CD14-positive monocyte (primary cell): ENCODE measurements at regions not wholly inside any gene's neighbourhood (a gene's known extent, or its start where the extent isn't known, plus 50 kb on each side); places are given as distances from the start of the nearest gene placed in this dataset.
A peak's percentile ranks its signal among the peaks of the same experiment; 100 is the strongest.

ENCODE experiments used
- DNase-seq, 3 donors: peaks; one replicate each; pipeline ENCODE4 v3.0.0-alpha.2; 2011 to 2022
- H2AFZ ChIP-seq: 2 replicates; pipeline ENCODE4 v1.6.0; 2012; ENCODE audit warnings: mild to moderate bottlenecking, low read depth, low read length, inconsistent platforms; ENCODE audit not compliant: insufficient read depth, poor library complexity, severe bottlenecking
- H3K27ac ChIP-seq, 2 donors: 1 replicate in 1 of 2; 2 replicates in 1 of 2; pipeline ENCODE4 v1.5.1; 2012 to 2013; ENCODE audit warnings: low read length in 2 of 2, control low read depth in 1 of 2, inconsistent platforms in 1 of 2, low read depth in 1 of 2, mild to moderate bottlenecking in 1 of 2
- H3K27me3 ChIP-seq, 2 donors: one replicate each; pipeline versions ENCODE4 v1.6.0 to v1.6.1; 2011 to 2013; ENCODE audit warnings: low read length in 2 of 2; ENCODE audit not compliant: control insufficient read depth in 2 of 2, insufficient read depth in 2 of 2
- H3K36me3 ChIP-seq, 2 donors: replicated peaks in 1 of 2; 1 replicate in 1 of 2; 2 replicates in 1 of 2; pipeline versions ENCODE4 v1.5.1 to v1.6.1; 2012 to 2013; ENCODE audit warnings: low read length in 2 of 2, control low read depth in 1 of 2, inconsistent platforms in 1 of 2, mild to moderate bottlenecking in 1 of 2; ENCODE audit not compliant: insufficient read depth in 2 of 2, control insufficient read depth in 1 of 2
- H3K4me1 ChIP-seq, 2 donors: 1 replicate in 1 of 2; 2 replicates in 1 of 2; pipeline versions ENCODE4 v1.5.1 to v1.6.1; 2012 to 2013; ENCODE audit warnings: low read length in 2 of 2, control low read depth in 1 of 2, inconsistent platforms in 1 of 2, mild to moderate bottlenecking in 1 of 2, moderate library complexity in 1 of 2; ENCODE audit not compliant: insufficient read depth in 2 of 2, control insufficient read depth in 1 of 2
- H3K4me2 ChIP-seq: replicated peaks from 2 replicates; pipeline ENCODE3; 2012; ENCODE audit warnings: low read length, moderate library complexity, mild to moderate bottlenecking; ENCODE audit not compliant: poor library complexity, severe bottlenecking; ENCODE audit errors: extremely low read depth
- H3K4me3 ChIP-seq, 3 experiments: fragments of 200-600 bp in 1 of 3; sonication (generic) in 1 of 3; replicated peaks in 1 of 3; 1 replicate in 2 of 3; 2 replicates in 1 of 3; pipeline ENCODE4 v1.5.1; 2011 to 2013; ENCODE audit warnings: low read length in 3 of 3, mild to moderate bottlenecking in 3 of 3, control low read depth in 2 of 3, low read depth in 2 of 3, inconsistent platforms in 1 of 3, moderate library complexity in 1 of 3
- H3K79me2 ChIP-seq: 2 replicates; pipeline ENCODE4 v1.6.0; 2012; ENCODE audit warnings: mild to moderate bottlenecking, control low read depth, inconsistent platforms, low read length, moderate library complexity; ENCODE audit not compliant: insufficient read depth
- H3K9ac ChIP-seq: 2 replicates; pipeline ENCODE4 v1.6.0; 2017; ENCODE audit warnings: low read length, mild to moderate bottlenecking; ENCODE audit not compliant: insufficient read depth, poor library complexity, severe bottlenecking
- H3K9me3 ChIP-seq, 2 donors: replicated peaks in 1 of 2; 1 replicate in 1 of 2; 2 replicates in 1 of 2; pipeline versions ENCODE4 v1.5.1 to v1.6.1; 2012 to 2013; ENCODE audit warnings: low read length in 2 of 2, control low read depth in 1 of 2; ENCODE audit not compliant: control insufficient read depth in 1 of 2, insufficient read depth in 1 of 2
- H4K20me1 ChIP-seq: 2 replicates; pipeline ENCODE4 v1.6.0; 2012; ENCODE audit warnings: mild to moderate bottlenecking, low read length, control low read depth, moderate library complexity; ENCODE audit not compliant: insufficient read depth
- H3K27ac Mint-ChIP-seq, 7 donors: one replicate each; pipeline ENCODE4 v1.8.0; 2020; ENCODE audit warnings: mild to moderate bottlenecking in 7 of 7, mixed read lengths in 7 of 7, moderate library complexity in 6 of 7, inconsistent platforms in 2 of 7
- H3K27me3 Mint-ChIP-seq, 3 donors: one replicate each; pipeline ENCODE4 v1.8.0; 2021 to 2022; ENCODE audit warnings: low read depth in 3 of 3, mild to moderate bottlenecking in 3 of 3, mixed read lengths in 3 of 3, moderate library complexity in 3 of 3, inconsistent platforms in 1 of 3
- H3K36me3 Mint-ChIP-seq, 2 donors: one replicate each; pipeline ENCODE4 v1.8.0; 2020; ENCODE audit warnings: mixed read lengths in 2 of 2, inconsistent platforms in 1 of 2, mild to moderate bottlenecking in 1 of 2
- H3K4me1 Mint-ChIP-seq: one replicate; pipeline ENCODE4 v1.8.0; 2020; ENCODE audit warnings: mild to moderate bottlenecking, mixed read lengths
- H3K4me3 Mint-ChIP-seq, 2 donors: one replicate each; pipeline ENCODE4 v1.8.0; 2020; ENCODE audit warnings: mild to moderate bottlenecking in 2 of 2, mixed read lengths in 2 of 2, moderate library complexity in 1 of 2
- H3K9me3 Mint-ChIP-seq, 7 donors: one replicate each; pipeline ENCODE4 v1.8.0; 2020 to 2022; ENCODE audit warnings: mixed read lengths in 7 of 7, mild to moderate bottlenecking in 6 of 7, moderate library complexity in 6 of 7, inconsistent platforms in 2 of 7
- WGBS: methylation state at CpG from one replicate; pipeline ENCODE4 v1.1.5; 2013; ENCODE audit warnings: missing lambda C conversion rate; ENCODE audit not compliant: insufficient coverage; 5-methylcytosine and 5-hydroxymethylcytosine counted together
- intact Hi-C, 2 donors: fragments of 100-400 bp; cut with micrococcal nuclease; formaldehyde crosslinking; loops; one replicate each; pipeline versions ENCODE4 v1.15.0 to v1.15.1; 2023
- TF ChIP-seq, protein P1 (sequence below): fragments of 200-600 bp; IDR thresholded peaks from one replicate; pipeline ENCODE4 v1.8.0; 2022; ENCODE audit warnings: antibody characterized with exemption, mild to moderate bottlenecking

DNA sequence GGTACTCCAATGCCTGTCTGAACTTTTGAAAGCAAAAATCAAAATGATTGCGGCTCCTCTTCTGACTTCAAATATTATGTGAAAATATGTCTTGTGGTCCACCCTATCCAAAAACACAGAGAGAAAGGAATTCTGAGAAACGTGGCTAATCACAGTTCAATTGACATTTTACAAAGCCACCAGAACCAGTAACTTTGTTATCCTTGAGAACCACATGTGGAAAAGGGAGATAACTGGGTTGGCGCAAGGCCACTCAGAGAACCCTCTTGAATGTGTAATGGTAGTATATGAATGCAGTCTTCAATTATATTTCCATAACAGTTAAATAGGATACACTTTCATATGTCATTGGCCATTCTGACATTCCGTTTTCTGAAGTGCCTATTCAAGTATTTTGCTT is 1030.0 kb upstream of the TMPRSS15 start:
- no peak for DNase-seq
- no peak overlapping the region for H3K27ac ChIP-seq
- no peaks in the 10 kb centered on the region for H3K36me3 ChIP-seq
- H4K20me1 ChIP-seq, result no peaks in the 10 kb centered on the region
- H3K4me3 ChIP-seq, result no peak overlapping the region
- Mint-ChIP-seq H3K4me1 (no peaks in the 10 kb centered on the region), H3K27ac (no peak overlapping the region), H3K9me3 (peaks cover 0 to 9% (median 5%) of the 10 kb centered on the region in 7 donors), H3K36me3 (no peaks in the 10 kb centered on the region), H3K4me3 (no peak overlapping the region), H3K27me3 (no peaks in the 10 kb centered on the region)
- TF ChIP-seq, protein P1, sequence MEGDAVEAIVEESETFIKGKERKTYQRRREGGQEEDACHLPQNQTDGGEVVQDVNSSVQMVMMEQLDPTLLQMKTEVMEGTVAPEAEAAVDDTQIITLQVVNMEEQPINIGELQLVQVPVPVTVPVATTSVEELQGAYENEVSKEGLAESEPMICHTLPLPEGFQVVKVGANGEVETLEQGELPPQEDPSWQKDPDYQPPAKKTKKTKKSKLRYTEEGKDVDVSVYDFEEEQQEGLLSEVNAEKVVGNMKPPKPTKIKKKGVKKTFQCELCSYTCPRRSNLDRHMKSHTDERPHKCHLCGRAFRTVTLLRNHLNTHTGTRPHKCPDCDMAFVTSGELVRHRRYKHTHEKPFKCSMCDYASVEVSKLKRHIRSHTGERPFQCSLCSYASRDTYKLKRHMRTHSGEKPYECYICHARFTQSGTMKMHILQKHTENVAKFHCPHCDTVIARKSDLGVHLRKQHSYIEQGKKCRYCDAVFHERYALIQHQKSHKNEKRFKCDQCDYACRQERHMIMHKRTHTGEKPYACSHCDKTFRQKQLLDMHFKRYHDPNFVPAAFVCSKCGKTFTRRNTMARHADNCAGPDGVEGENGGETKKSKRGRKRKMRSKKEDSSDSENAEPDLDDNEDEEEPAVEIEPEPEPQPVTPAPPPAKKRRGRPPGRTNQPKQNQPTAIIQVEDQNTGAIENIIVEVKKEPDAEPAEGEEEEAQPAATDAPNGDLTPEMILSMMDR, result no peak
- no peaks in the 10 kb centered on the region for H3K4me1 ChIP-seq
- WGBS, result no CpG with 5 or more reads among the region's 4 CpGs
- no peak overlapping the region for H3K4me2 ChIP-seq
- H3K9ac ChIP-seq, result no peak overlapping the region
- H3K9me3 ChIP-seq, result peaks cover 6 to 9% of the 10 kb centered on the region in 2 donors
- H3K79me2 ChIP-seq, result no peaks in the 10 kb centered on the region
- no peak overlapping the region for H2AFZ ChIP-seq
- H3K27me3 ChIP-seq, result no peaks in the 10 kb centered on the region
- intact Hi-C loops, result no loop called here

DNA sequence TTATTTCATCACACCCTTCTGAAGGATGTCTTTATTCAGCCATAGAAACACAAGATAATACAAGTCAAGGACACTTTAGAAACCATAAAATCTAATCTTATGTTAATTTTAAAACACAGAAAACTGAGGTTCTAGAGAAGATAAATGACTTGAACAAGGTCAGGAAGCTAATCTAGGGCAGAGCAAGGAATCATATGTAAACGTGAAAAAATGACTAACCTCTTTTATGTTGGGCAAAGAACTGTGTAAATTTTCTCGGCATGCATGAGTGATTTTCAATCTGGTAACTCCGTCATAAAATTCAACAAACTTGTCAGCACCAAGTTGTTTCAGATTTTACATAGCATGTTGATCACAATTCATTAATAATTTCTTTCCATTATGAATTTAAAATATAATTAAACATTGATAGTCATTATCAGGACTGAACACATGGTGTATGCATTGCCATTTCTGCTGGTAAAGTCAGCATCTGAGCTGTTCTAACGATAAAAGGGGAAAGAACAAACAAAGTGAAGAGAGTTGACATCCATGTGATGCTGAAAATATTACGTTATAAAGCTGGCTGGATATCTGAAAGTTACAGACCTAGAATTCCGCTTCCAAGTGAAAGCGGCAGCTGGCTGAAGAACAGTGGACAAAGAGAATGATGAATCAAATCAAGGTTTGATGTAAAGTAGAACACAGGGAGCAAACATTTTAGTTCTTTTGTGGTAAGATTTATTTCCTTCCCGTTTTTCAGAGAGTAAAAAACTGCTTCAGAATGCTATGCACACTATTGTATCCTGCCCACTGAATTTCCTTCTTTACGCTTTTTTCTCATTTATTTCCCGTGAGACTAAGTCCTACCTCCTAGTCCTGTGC is 1037.4 kb upstream of the TMPRSS15 start:
- Histone ChIP-seq H3K9ac (no peak overlapping the region), H3K27me3 (no peaks in the 10 kb centered on the region), H3K4me1 (no peaks in the 10 kb centered on the region), H3K4me2 (no peak overlapping the region), H3K79me2 (no peaks in the 10 kb centered on the region), H3K27ac (no peak overlapping the region), H3K4me3 (no peak overlapping the region), H2AFZ (no peak overlapping the region), H3K36me3 (no peaks in the 10 kb centered on the region), H3K9me3 (no peaks in the 10 kb centered on the region), H4K20me1 (no peaks in the 10 kb centered on the region)
- peaks cover 0 to 3% (median 0%) of the 10 kb centered on the region in 7 donors for H3K9me3 Mint-ChIP-seq
- no peak overlapping the region for H3K27ac Mint-ChIP-seq
- H3K4me1 Mint-ChIP-seq, result no peaks in the 10 kb centered on the region
- TF ChIP-seq, protein P1, result no peak
- WGBS, result 3% methylated on average over 4 of the region's 10 CpGs
- H3K36me3 Mint-ChIP-seq, result no peaks in the 10 kb centered on the region
- DNase-seq, result no peak
- H3K27me3 Mint-ChIP-seq, result peaks cover 0 to 2% (median 0%) of the 10 kb centered on the region in 3 donors
- peak overlapping the region in 1 of 2 donors; percentile 36 for H3K4me3 Mint-ChIP-seq
- intact Hi-C loops, result no loop called here
